ENCODE measurements at regions not wholly inside any gene's neighbourhood (a gene's known extent, or its start where the extent isn't known, plus 50 kb on each side); places are given as distances from the start of the nearest gene placed in this dataset.

- H3K9me2 ChIP-seq (replicated peaks; ENCODE audit: low read length), result no peaks in the 10 kb centered on the region
- intact Hi-C loops (cut with micrococcal nuclease), result no loop called here
- H2AFZ ChIP-seq (ENCODE audit: low read length), result no peak overlapping the region
- H4K20me1 ChIP-seq (ENCODE audit: low read length), result no peaks in the 10 kb centered on the region
- no peak overlapping the region for H3K4me3 ChIP-seq (ENCODE audit: low read length)
- no peaks in the 10 kb centered on the region for H3K79me2 ChIP-seq (ENCODE audit: low read length)
- no peaks in the 10 kb centered on the region for H3F3A ChIP-seq (ENCODE audit: low read length, unreplicated experiment)
- no TSS peak for BruUV-seq (replicated peaks)
- H3K27ac ChIP-seq (ENCODE audit: low read length), result no peak overlapping the region
- no peak for ATAC-seq
- no peaks in the 10 kb centered on the region for H3K9me3 ChIP-seq (ENCODE audit: low read length)
- POLR2A ChIA-PET (ENCODE audit: unreplicated experiment), result no interaction called here
- no peak overlapping the region for H3K9ac ChIP-seq (ENCODE audit: low read length)
- CTCF ChIA-PET, result no interaction called here
- no peak for TF ChIP-seq CTCF (conservative IDR thresholded peaks at IDR 0.05; ENCODE audit: low read depth, low read length)
- no peak for TF ChIP-seq EZH2phosphoT487 (IDR thresholded peaks at IDR 0.05; ENCODE audit: borderline replicate concordance, low read length)
- TF ChIP-seq EZH2 (IDR thresholded peaks at IDR 0.05; ENCODE audit: low read length, unreplicated experiment), result no peak
- no peak overlapping the region for H3K4me2 ChIP-seq (ENCODE audit: low read length)
- no peaks in the 10 kb centered on the region for H3K4me1 ChIP-seq (ENCODE audit: insufficient read depth, low read length)
- H3K27me3 ChIP-seq (ENCODE audit: low read length), result peaks cover 66% of the 10 kb centered on the region
- no peaks in the 10 kb centered on the region for H3K36me3 ChIP-seq (ENCODE audit: low read depth, low read length)
- DNase-seq, result no peak
Observed at GRCh38 chr2:88925770-88926462, 234.4 kb downstream of the RPIA start.

- H3K4me3 ChIP-seq (ENCODE audit: low read length), result no peak overlapping the region
- ChIA-PET POLR2A (ENCODE audit: unreplicated experiment) (no interaction called here), CTCF (no interaction called here)
- H3K4me2 ChIP-seq (ENCODE audit: low read length), result no peak overlapping the region
- H3K9ac ChIP-seq (ENCODE audit: low read length), result no peak overlapping the region
- peaks cover 56% of the 10 kb centered on the region for H3K27me3 ChIP-seq (ENCODE audit: low read length)
- H3K9me2 ChIP-seq (replicated peaks; ENCODE audit: low read length), result no peaks in the 10 kb centered on the region
- DNase-seq (no peak), ATAC-seq (no peak)
- H3K79me2 ChIP-seq (ENCODE audit: low read length), result no peaks in the 10 kb centered on the region
- H3K27ac ChIP-seq (ENCODE audit: low read length), result no peak overlapping the region
- no TSS peak for BruUV-seq (replicated peaks)
- H3K36me3 ChIP-seq (ENCODE audit: low read depth, low read length), result no peaks in the 10 kb centered on the region
- intact Hi-C loops (cut with micrococcal nuclease), result no loop called here
- H3K4me1 ChIP-seq (ENCODE audit: insufficient read depth, low read length), result no peaks in the 10 kb centered on the region
- H3K9me3 ChIP-seq (ENCODE audit: low read length), result no peaks in the 10 kb centered on the region
- TF ChIP-seq EZH2 (IDR thresholded peaks at IDR 0.05; ENCODE audit: low read length, unreplicated experiment) (no peak), EZH2phosphoT487 (IDR thresholded peaks at IDR 0.05; ENCODE audit: borderline replicate concordance, low read length) (no peak), CTCF (conservative IDR thresholded peaks at IDR 0.05; ENCODE audit: low read depth, low read length) (no peak)
- no peaks in the 10 kb centered on the region for H4K20me1 ChIP-seq (ENCODE audit: low read length)
- H2AFZ ChIP-seq (ENCODE audit: low read length), result no peak overlapping the region
- H3F3A ChIP-seq (ENCODE audit: low read length, unreplicated experiment), result no peaks in the 10 kb centered on the region
Observed at GRCh38 chr2:88927128-88927527, 235.7 kb downstream of the RPIA start.

GRCh38 chr2:88930659-88931058, 239.2 kb downstream of the RPIA start:
- no peaks in the 10 kb centered on the region for H3K9me3 ChIP-seq (ENCODE audit: low read length)
- no peaks in the 10 kb centered on the region for H3K36me3 ChIP-seq (ENCODE audit: low read depth, low read length)
- H3K9ac ChIP-seq (ENCODE audit: low read length), result no peak overlapping the region
- CTCF ChIA-PET, result no interaction called here
- H3K4me3 ChIP-seq (ENCODE audit: low read length), result no peak overlapping the region
- peaks cover 41% of the 10 kb centered on the region for H3K27me3 ChIP-seq (ENCODE audit: low read length)
- H2AFZ ChIP-seq (ENCODE audit: low read length), result no peak overlapping the region
- POLR2A ChIA-PET (ENCODE audit: unreplicated experiment), result no interaction called here
- TF ChIP-seq EZH2 (IDR thresholded peaks at IDR 0.05; ENCODE audit: low read length, unreplicated experiment) (no peak), EZH2phosphoT487 (IDR thresholded peaks at IDR 0.05; ENCODE audit: borderline replicate concordance, low read length) (no peak)
- H3K27ac ChIP-seq (ENCODE audit: low read length), result no peak overlapping the region
- no peak overlapping the region for H3K4me2 ChIP-seq (ENCODE audit: low read length)
- no peaks in the 10 kb centered on the region for H4K20me1 ChIP-seq (ENCODE audit: low read length)
- no peaks in the 10 kb centered on the region for H3K4me1 ChIP-seq (ENCODE audit: insufficient read depth, low read length)
- DNase-seq (no peak), ATAC-seq (no peak)
- H3F3A ChIP-seq (ENCODE audit: low read length, unreplicated experiment), result no peaks in the 10 kb centered on the region
- BruUV-seq (replicated peaks), result no TSS peak
- no peaks in the 10 kb centered on the region for H3K9me2 ChIP-seq (replicated peaks; ENCODE audit: low read length)
- no peaks in the 10 kb centered on the region for H3K79me2 ChIP-seq (ENCODE audit: low read length)
- intact Hi-C loops (cut with micrococcal nuclease), result no loop called here
